Activated CD8-positive, alpha-beta memory T cell treated with anti-CD3 and anti-CD28 coated beads for 1 hour (primary cell): ENCODE measurements at regions not wholly inside any gene's neighbourhood (a gene's known extent, or its start where the extent isn't known, plus 50 kb on each side); places are given as distances from the start of the nearest gene placed in this dataset.

Experiments used
- DNase-seq, 2 donors: peaks; one replicate each; pipeline ENCODE4 v3.0.0-alpha.2; 2020; ENCODE audit warnings: low read depth in 1 of 2; ENCODE audit errors: extremely low read depth in 1 of 2

DNA sequence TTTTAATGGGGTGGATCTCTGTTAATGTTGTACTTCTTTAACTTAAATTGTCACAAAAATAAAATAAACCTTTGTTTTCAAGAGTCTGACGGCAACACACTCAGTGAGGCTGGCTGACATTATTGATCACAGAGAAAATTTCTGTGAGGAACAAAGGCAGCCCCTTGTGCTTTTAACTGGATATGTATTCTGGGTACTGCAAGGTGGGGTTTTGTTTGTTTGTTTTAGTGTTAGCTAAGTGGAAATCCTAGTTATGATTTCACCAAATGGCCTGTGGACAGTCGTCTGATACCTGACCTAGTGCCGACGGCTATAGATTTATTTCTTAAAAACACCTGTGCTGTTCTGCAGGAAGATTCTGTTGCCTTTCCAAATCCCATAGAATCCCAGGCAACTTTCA, 1329.5 kb upstream of the ZEB2 start:
- no peak for DNase-seq

DNA sequence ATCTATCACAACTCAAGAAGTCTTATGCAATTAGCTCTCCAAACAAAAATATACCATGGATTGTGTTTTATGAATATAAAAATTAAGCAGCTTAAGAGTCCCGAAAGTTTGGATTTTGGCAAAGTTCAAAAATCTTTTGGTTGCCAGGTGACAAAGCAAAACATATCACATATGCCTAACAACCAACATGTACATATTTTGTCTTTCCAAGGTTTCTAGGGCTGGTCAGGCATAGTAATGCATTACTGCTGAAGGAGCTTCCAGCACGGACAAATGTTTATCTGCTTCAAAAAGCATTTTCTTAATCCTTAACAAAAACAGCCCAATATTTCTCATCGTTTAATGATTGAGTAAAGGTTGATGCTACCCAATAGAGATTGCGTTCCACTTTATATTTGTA, 1327.1 kb upstream of the ZEB2 start:
- no peak for DNase-seq

DNA sequence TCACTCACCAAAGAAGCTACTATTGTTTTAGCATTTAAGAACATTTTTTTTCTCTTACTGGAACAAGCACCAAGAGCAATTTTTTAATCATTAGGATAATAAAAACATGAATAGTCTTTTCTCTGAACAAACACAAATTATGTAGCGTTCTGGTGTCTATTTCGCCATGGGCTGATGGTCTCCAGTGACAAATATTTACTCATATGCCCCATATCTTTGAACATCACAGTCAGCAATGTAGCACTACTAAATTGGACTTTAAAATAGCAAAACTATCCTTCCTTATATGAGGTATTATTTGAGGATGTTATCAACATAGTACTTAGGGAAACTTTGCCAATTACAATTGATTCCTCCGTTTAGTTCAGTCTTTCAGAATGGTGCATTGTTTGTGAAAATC, 1326.0 kb upstream of the ZEB2 start:
- no peak for DNase-seq

DNA sequence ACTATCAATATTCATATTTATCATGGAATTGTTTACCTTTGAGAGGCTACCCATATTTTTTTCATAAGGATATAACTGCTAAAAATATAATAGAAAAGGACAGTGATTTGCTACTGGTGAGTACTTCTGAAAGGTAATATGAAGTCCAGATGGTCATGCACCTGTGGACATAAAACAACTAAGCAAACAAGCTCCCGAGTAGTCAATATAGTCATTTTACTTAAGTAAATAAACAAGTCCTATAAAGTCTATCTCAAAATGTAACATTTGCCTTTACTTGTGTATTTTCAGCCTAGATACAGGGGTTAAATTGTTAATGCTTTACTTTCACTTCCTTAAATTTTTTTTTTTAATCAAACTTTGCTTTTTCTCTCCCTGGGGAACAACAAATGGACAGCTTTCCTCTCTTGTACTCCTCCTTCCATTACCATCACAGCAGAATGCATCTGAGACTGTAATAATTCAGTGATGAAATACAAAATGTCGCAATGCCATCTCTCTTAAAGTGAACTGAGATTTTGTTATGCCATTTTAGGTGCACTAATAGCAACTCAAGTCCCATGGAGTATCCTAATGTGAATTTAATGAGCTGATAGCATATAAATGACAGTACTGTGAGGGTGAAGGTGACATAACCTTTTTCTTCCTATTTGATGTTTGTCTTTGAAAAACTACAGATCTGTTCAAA, 1325.4 kb upstream of the ZEB2 start:
- DNase-seq = no peak

DNA sequence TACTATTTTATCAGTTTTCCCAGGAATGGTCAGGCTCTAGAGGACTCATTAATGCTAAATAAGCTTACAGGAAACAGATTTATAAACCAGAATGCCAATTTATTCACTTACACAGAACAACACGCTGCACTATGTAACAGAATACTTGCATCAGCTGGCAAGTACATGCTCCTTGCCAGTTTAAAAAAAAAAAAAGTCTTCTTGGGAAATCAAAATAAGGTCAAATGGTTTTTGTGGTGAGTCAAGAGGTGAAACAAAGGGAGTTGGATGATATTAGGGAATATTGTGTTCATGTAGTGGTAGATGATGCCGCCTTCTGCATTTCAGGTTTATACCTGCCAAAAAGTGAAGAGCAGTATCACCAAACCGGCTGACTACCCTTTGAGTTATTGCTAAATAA, 1322.1 kb upstream of the ZEB2 start:
- no peak for DNase-seq

DNA sequence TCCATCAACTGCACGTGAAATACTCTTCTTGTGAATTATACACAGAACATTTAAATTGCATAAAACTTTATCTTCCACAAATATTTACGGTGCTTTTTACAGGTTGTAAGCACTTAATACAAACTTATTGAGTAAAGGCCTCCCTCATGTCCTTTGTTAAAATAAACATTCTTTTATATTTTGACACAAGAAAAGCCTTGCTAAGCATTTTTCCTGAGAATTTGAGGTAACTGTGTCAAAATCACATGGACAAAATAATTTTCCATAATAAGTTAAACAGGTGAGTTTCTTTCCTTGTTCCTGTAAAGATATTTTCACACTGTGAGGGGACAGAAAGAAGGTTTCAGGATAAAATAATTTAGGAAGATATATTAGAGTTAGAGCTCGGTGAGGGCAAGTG, 1317.1 kb upstream of the ZEB2 start:
- no peak for DNase-seq

DNA sequence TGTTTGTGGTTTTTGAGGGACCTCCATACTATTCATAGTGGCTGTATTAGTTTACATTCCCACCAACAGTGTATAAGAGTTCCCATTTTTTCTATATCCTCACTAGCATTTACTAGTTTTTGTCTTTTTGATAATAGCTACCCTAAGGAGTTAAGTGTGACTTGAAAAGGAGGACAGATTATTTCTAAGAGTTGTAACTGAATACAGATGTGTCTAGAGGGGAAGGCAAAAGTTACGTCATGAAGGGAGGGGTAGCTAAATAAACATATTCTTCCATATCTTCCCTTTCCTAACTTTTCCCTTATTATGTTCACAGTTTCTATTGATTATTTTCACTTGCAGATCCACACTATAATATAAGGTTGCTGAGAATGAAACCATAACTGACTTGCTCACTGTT, 1315.7 kb upstream of the ZEB2 start:
- DNase-seq = no peak

DNA sequence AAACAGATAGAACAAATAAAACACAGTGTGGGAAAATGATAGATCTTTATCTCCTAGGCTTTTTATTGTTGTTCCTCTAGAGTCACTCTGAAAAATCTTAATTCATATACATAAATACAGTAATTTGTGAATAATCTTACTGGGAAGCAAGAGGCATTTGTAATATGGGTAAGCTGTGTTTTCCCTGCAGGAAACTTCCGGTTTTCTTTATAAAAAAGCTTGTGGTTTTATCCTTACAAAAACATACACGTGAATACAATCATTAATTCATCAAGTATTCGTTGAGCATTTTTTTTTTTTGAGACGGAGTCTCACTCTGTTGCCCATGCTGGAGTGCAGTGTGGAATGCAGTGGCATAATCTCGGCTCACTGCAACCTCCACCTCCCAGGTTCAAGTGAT, 1312.8 kb upstream of the ZEB2 start:
- DNase-seq = no peak

DNA sequence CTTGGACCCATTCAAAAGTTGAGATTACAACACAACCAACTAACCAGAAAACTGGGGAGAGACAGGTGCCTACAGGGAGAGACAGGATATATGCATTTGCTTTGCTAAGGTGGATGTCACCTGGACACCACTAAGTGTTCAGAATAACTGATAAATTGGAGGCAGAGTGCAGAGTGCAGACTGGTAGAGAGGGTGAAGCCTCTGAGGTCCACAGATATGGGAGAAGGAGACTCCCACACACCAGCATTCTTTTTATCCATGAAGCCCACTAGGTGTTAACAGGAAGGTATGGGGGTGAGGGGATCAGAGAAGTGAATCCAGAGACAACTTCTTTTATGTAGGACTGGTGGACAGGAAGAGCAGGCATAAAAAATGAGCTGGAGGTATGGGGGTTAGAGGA, 1310.0 kb upstream of the ZEB2 start:
- no peak for DNase-seq

DNA sequence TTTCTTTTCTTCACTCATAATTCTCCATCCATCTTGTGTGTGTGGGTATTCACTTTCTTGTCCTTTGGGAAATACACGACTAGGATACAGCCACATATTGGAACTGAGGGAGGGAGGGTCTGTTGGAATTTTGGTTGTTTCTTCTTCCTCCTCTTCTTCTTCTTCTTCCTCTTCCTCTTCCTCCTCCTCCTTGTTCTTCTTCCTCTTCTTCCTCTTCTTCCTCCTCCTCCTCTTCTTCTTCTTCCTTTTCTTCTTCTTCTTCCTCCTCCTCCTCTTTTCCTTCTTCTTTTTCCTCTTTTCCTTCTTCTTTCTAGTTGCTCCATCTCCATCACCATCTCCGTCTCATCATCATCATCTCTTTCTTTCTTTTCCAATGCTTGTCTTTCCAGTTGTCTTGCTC, 1307.3 kb upstream of the ZEB2 start:
- DNase-seq = no peak

DNA sequence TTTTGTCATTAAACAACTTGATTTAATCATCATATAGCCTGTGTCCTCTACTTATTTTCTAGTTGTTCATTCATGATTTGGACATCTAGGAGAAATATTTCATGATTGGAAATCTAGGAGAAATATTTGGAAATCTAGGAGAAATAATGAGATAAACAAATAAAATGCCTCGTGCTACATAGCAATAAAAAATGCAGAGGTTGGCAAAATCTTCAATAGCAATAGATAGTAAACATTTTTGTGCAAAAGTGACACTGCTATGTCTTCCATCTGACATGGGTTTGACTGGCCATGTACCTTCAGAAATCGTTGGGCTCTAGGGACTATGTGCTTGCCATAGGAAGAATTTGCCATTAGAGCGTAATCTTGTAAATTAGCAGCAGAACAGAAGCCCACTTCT, 1304.5 kb upstream of the ZEB2 start:
- DNase-seq = no peak

DNA sequence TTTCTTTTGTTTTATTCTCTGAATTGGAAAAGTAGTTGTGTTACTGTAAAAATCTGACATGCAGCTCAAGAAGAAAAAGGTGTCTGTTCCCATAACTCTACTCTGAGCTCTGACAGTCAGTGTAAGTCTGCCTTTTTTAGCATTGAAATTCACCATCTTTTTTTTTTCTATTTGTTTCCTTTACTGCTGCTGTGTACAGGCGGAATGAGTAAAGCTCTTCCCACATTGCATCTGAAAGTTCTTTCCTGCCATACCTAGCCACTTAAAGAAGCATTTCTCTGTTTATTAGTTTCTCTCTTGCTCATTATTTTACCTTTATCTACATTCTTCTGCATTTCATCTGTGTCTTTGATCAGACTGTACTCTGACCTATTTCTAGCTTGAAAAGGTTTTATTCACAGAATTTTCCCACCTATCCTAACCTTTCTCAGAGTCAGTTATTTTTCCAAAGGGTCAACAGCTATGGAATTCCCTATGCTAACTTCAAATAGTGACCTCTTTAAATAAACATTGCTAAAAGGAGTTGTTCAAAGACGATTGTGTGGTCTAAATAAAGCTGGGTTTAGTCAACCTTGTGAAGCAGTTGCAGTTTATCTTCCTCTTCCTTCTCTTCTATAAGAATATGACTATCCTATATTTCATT, 1303.1 kb upstream of the ZEB2 start:
- DNase-seq = no peak

DNA sequence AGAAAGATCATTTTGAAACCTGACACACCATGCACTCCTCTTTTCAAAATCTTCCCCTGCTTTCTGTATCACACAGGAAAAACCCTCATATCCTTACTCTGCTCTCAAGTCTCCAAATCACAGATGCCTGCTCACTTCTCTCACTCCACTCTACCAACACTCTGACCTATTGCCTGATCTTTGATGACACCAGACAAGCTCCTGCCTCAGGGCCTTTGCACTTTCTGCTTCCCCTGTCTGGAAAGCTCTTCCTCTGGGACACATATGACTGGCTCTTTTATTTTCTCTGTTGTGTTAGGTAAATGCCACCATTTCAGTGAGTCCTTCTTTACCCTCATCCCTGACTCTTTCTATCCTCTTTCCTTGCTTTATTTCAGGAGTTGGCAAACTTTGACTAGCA, 1300.7 kb upstream of the ZEB2 start:
- DNase-seq = no peak

DNA sequence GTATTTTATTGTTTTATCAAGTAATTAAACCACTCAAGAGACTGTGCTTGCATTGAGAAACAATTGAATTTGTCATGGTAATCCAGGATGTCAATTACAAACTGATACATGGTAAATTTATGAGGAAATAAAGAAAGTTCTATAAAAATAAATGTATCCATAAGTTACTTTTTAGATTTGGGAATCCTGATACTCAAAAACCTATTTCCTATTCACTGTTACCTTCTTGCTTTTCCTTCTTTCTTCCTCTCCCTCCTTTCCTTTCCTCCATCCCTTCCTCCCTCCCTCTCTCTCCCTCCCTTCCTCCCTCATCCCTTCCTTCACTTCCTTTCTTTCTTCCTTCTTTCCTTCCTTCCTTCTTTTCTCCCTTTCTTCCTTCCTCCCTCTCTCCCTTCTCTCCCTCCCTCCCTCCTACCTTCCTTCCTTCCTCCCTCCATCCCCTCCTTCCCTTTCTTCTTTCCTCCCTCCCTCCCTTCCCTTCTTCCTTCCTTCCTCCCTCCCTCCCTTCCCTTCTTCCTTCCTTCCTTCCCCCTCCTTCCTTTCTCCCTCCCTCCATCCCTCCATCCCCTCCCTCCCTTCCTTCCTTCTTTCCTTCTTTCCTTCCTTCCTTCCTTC, 1299.1 kb upstream of the ZEB2 start:
- no peak for DNase-seq

DNA sequence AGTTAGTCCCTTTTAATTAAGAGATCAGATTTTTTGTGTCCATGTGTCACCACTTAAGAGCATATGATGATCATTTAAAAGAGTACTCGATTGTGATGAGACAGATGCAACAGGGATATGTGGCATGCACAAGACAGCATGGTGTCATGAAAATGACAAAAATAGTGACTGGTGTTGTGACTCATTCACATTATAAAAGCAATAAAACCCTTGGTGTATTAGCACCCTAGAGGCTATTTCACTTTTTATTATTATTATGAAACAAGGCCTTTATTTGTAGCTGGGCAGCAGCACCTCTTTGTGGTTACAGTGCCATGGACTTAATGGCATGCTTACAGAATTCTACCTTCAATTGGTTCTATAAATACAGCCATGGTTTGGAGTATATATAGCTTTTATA, 1296.0 kb upstream of the ZEB2 start:
- no peak for DNase-seq

DNA sequence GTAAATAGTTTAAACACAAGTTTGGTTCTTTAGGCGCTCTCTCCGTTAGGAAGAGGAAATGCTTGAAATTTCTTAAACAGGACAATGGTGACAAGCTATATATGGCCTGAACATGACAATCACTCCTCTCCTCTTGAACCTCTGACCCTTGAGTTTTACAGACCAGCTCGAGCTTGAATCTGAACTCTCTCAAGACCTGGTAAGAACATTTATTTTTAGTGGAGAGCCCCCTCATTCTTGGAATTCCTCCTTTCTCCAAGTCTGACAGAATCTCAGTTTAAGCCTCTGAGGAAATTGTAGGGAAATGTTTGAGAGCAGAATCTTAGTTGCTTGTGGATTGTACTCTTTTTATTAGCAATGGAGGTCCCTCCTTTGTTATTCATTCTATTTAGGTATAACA, 1293.6 kb upstream of the ZEB2 start:
- DNase-seq = no peak

DNA sequence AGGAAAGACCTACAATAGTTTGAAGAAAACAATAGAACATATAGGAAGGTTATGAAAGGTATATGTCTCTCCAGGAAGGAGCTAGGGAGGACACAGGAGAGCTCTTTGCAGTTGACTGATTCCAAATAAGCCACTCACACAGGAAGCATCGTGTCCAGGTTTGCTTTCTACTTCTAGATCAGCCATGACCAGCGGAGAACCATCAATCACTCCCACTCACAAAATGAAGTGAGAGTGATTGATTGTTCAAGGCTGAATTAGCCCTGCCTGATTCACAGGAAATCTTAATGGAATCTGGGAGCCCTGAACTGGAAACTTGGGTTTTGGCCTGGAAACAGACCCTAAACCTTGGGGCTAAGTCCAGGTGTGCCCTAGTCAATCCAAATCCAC, 1292.2 kb upstream of the ZEB2 start:
- no peak for DNase-seq

DNA sequence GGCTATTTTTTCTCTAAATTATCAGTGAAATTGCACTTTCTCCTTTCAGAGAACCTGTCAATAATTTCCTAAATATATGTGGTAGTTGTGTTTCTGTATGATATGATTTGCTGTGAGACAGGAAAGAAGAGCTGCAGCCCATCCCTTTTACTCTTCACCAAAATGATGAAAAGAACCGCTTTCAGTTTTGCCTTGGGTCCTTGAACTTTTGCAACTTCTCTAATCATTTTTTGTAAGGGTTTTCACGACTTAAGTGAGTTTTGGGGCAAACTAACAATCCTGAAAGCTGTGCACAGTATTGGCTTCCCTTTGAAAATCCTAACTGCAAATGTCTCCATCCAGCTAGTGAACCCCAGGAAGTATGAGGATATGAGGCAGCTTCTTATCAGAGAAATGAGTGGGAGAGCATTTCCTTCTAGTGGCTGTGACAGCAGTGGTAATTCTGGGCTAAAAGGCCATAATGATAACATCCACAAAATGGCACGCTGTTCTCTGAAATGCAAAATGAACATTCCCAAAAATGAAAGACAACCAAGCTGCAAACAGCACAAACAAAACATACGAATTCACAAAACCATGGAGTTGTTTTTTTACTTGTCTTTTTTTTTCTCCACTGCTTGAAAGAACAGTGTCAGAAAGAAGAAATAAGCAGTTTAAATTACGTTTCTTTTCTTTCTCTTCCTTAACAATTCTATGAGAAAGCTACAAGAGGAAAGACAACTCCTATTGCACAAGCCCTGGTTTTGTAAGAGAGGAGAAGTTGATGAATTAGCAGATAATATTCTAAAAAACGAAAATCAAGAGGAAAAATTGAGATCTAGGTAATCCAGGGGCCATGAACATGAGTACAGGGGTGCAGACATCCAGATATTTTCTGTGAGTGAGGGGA, 1291.6 kb upstream of the ZEB2 start:
- DNase-seq = no peak

DNA sequence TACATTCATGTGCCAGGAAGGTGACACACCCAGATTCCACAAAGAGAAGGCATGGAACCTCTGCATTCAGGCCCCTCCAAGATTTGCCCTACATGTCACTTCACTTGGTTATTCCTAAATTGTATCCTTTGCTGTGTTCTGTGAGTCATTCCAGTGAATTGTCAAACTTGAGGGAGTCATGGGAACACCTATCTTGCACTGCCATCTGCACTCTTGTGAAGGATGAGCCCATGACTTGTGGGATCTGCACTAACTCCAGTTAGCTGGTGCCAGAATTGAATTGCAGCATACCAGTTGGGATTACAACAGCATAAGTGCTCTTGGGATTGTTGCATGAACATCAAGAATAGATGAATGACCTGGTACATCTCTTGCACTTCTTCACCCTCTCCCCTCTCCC, 1288.0 kb upstream of the ZEB2 start:
- DNase-seq = no peak

DNA sequence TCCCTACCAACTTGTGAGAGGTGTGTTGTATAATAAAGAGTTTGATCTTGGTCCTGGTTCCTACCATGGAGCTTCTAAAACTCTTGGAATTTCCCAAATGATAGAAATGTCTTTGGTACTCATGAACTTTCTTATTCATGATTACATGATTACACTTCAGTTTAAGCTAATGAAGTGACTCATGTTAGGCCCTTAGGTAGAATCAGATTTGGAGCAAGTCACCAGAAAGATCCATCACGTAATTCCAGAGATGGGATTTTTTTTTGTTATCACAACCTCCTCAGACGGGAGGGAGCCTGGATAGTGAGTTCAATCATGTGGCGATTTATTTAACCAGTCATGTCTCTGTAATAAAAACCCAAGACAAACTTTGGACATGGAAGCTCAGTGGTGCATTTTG, 1287.6 kb upstream of the ZEB2 start:
- no peak for DNase-seq

DNA sequence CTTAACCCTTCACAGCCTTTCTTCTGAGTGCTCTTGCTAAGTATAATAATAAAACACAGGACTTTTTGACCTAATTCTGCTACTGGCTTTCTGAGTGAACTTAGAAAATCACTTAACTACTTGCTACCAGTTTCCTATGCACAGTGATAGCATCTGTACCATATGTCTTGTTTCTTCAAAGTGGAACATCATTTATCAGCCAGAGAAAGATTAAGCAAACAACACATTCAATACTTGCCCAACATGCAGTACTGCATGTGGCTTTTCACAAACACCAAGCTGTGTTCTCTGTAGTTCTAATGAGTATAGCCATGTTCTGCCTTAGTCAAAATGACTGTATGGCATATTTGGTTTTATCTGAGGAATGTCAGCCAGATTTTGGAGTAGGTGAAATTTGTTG, 1286.6 kb upstream of the ZEB2 start:
- no peak for DNase-seq

DNA sequence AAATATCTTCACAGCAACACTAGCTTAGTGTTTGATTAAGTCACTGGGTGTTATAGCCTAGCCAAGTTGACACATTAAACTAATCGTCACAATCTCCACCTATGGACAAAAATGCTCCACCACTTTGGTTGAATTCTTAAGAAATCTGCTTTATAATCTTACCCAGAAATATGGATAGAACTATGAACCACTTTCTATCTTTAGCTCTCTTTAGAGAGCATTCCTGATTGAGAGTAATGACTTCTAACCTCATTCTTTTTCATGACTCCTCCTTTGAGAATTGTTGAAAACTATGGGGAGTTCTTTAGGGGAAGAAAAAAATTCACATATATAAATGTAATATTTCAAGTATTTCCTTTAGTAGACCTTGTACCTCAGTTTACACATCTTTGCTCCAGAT, 1282.2 kb upstream of the ZEB2 start:
- DNase-seq = no peak
